ENCODE measurements at regions not wholly inside any gene's neighbourhood (a gene's known extent, or its start where the extent isn't known, plus 50 kb on each side); places are given as distances from the start of the nearest gene placed in this dataset.

DNA sequence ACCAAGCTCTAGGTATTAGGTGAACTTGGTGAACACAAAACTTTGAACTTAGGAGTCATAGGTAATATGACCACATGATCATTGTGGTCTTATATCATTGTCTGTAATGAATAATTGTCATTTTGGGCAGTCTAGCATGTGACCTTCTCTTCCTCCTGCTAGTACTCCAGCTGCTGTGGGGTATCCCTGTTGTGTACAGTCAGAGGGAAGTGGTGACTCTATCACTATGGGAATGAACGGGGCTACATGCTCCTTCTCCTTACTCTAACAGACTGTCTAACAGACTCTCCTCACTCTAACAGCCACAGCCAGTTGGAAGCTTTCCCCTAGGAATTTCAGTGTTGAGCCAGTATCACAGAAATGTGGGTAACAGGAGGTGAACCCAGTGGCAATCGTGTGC is 68.2 kb upstream of the NEDD4L start:
- no peak for FAIRE-seq
- 77% methylated on average over 2 of the region's 2 CpGs; no CpG with 5 or more reads in 1 of the 2 experiments for WGBS, 2 experiments (ENCODE audit: extremely low coverage in 1 of 2, insufficient coverage in 1 of 2, insufficient read length in 1 of 2, insufficient replicate concordance in 2 of 2, low coverage in 1 of 2, low lambda C conversion rate in 2 of 2, missing lambda C conversion rate in 1 of 2)
- CTCF ChIA-PET (ENCODE audit: partially characterized antibody), result interaction anchor here (1.1 to 2.5 kb wide), 3 partner anchors 8 to 68 kb away, joined by 3 to 11 read pairs (median 5); partner anchors contain the start of gene NEDD4L

More for the DNA sequence above, 68.2 kb upstream of the NEDD4L start:
- Histone ChIP-seq H4K20me1 (replicated peaks in 1 of 2; ENCODE audit: control insufficient read depth in 1 of 2, insufficient read depth in 2 of 2, low read length in 2 of 2) (no peaks in the 10 kb centered on the region), H3K14ac (ENCODE audit: insufficient read length) (no peak overlapping the region), H3K4me2 (ENCODE audit: insufficient read depth in 1 of 2, low read depth in 2 of 2, low read length in 2 of 2) (no peak overlapping the region), H3K4me3 (ENCODE audit: extremely low read depth in 1 of 4, insufficient read depth in 2 of 4, low read depth in 3 of 4, low read length in 4 of 4) (no peak overlapping the region), H2AFZ (ENCODE audit: low read length) (no peak overlapping the region), H3K36me3 (ENCODE audit: control insufficient read depth in 2 of 4, insufficient read depth in 4 of 4, low read length in 3 of 4) (no peaks in the 10 kb centered on the region), H3K4me1 (replicated peaks in 1 of 4; ENCODE audit: control insufficient read depth in 3 of 4, insufficient read depth in 4 of 4, low read length in 3 of 4) (no peaks in the 10 kb centered on the region; a peak in 3 of 7 replicates), H4K5ac (ENCODE audit: insufficient read length, low read depth, low read length) (no peak overlapping the region), H4K8ac (ENCODE audit: extremely low read depth, insufficient read depth, low read length) (no peak overlapping the region), H3K56ac (replicated peaks; ENCODE audit: insufficient read length, low read depth, low read length) (no peak overlapping the region), H3K9me3 (ENCODE audit: insufficient read depth in 2 of 2, low read depth in 1 of 2, low read length in 1 of 2) (no peaks in the 10 kb centered on the region), H2BK15ac (ENCODE audit: low read length) (no peak overlapping the region), H3K27me3 (replicated peaks in 1 of 4; ENCODE audit: control insufficient read depth in 3 of 4, extremely low read depth in 1 of 4, insufficient read depth in 3 of 4, low read length in 3 of 4) (no peaks in the 10 kb centered on the region), H3K27ac (ENCODE audit: low read depth, low read length) (no peak overlapping the region), H2BK120ac (replicated peaks; ENCODE audit: low read depth, low read length) (no peak overlapping the region), H3K23ac (ENCODE audit: insufficient read length) (no peak overlapping the region), H2BK12ac (ENCODE audit: low read depth, low read length) (no peak overlapping the region), H2BK5ac (ENCODE audit: low read depth, low read length) (no peak overlapping the region), H3K79me1 (ENCODE audit: low read depth, low read length) (no peaks in the 10 kb centered on the region), H3K4ac (replicated peaks; ENCODE audit: insufficient read length, low read depth, low read length) (no peak overlapping the region), H4K91ac (replicated peaks; ENCODE audit: insufficient read length, low read length) (no peak overlapping the region), H3K23me2 (ENCODE audit: low read depth, low read length) (no peaks in the 10 kb centered on the region), H3K79me2 (ENCODE audit: control insufficient read depth in 1 of 2, insufficient read depth in 2 of 2, low read length in 2 of 2) (no peaks in the 10 kb centered on the region), H2AK5ac (ENCODE audit: low read depth, low read length) (no peak overlapping the region), H3K9ac (replicated peaks in 1 of 4; ENCODE audit: extremely low read depth in 1 of 4, low read depth in 3 of 4, low read length in 3 of 4) (no peak overlapping the region), H3K18ac (ENCODE audit: extremely low read depth, low read length) (no peak overlapping the region), H2BK20ac (ENCODE audit: low read length) (no peak overlapping the region)
- DNase-seq (ENCODE audit: low read depth in 1 of 2, low spot score in 2 of 2), result no peak
- TF ChIP-seq SIX5 (IDR thresholded peaks at IDR 0.05; ENCODE audit: low read depth, low read length) (no peak), CHD2 (IDR thresholded peaks at IDR 0.05; ENCODE audit: low read length) (no peak)
- POLR2A ChIA-PET (ENCODE audit: partially characterized antibody), result no interaction called here
